K562 (cell line): ENCODE measurements at regions not wholly inside any gene's neighbourhood (a gene's known extent, or its start where the extent isn't known, plus 50 kb on each side); places are given as distances from the start of the nearest gene placed in this dataset.

Experiments
- BCOR ChIP-seq: fragments of 450-650 bp; IDR thresholded peaks from 2 replicates; pipeline ENCODE4 v1.6.1; 2016
- GATAD2B ChIP-seq: fragments of 450-650 bp; IDR thresholded peaks from 2 replicates; pipeline ENCODE4 v1.6.1; 2017; ENCODE audit warnings: mild to moderate bottlenecking, borderline replicate concordance
- HMG20A ChIP-seq: fragments of 450-650 bp; formaldehyde crosslinking; conservative IDR thresholded peaks from 2 replicates; pipeline ENCODE4 v1.4.0; 2020; ENCODE audit warnings: mild to moderate bottlenecking, mixed read lengths
- MXI1 ChIP-seq: IDR thresholded peaks from 2 replicates; pipeline ENCODE4 v1.6.1; 2011; ENCODE audit warnings: low read depth, mild to moderate bottlenecking, improper control_type of control experiment, low read length
- POLR2A ChIP-seq: fragments of 450-650 bp; conservative IDR thresholded peaks from 2 replicates; pipeline ENCODE4 v1.6.1; 2016
- TRIM28 ChIP-seq: fragments of 450-650 bp; IDR thresholded peaks from 2 replicates; pipeline ENCODE4 v1.6.1; 2017
- TF ChIP-seq, protein P1 (sequence below), 2 experiments: fragments of 450-650 bp; formaldehyde crosslinking in 1 of 2; IDR thresholded peaks; 2 replicates each; pipeline versions ENCODE4 v1.4.0 to v1.6.1; 2014 to 2020; ENCODE audit warnings: mild to moderate bottlenecking in 2 of 2, borderline replicate concordance in 1 of 2, low read depth in 1 of 2
- TF ChIP-seq, protein P2 (sequence below), 3 experiments: IDR thresholded peaks in 2 of 3; conservative IDR thresholded peaks in 1 of 3; 2 replicates each; pipeline ENCODE4 v1.5.1; 2011 to 2012; ENCODE audit warnings: low read length in 3 of 3, mild to moderate bottlenecking in 3 of 3, control low read depth in 2 of 3, improper control_type of control experiment in 1 of 3, inconsistent platforms in 1 of 3, low read depth in 1 of 3, mixed read lengths in 1 of 3, moderate library complexity in 1 of 3; ENCODE audit not compliant: insufficient read depth in 2 of 3

DNA sequence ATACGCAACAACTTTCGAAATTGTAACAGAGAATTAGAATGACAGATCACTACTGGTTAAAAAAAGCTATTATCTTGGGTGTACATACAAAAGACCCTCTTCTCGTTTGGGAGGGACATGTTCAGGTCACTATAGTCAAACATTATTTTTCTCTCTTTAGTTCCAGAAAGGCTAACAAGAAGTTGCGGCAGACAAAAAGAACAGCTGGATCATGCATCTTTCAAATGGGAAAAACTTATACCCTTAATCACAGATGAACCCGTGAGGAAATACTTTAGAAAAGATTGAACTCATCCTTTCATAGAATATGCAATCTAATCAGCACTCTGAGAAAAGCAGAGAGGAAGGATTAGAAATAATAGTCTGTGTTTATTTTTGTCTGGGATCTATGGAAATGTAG, 72.5 kb downstream of the EVX1 start:
- TF ChIP-seq BCOR (no peak), GATAD2B (no peak), MXI1 (no peak), TRIM28 (no peak), HMG20A (CRISPR knock-in tag) (no peak), POLR2A (no peak)
- TF ChIP-seq, protein P1, sequence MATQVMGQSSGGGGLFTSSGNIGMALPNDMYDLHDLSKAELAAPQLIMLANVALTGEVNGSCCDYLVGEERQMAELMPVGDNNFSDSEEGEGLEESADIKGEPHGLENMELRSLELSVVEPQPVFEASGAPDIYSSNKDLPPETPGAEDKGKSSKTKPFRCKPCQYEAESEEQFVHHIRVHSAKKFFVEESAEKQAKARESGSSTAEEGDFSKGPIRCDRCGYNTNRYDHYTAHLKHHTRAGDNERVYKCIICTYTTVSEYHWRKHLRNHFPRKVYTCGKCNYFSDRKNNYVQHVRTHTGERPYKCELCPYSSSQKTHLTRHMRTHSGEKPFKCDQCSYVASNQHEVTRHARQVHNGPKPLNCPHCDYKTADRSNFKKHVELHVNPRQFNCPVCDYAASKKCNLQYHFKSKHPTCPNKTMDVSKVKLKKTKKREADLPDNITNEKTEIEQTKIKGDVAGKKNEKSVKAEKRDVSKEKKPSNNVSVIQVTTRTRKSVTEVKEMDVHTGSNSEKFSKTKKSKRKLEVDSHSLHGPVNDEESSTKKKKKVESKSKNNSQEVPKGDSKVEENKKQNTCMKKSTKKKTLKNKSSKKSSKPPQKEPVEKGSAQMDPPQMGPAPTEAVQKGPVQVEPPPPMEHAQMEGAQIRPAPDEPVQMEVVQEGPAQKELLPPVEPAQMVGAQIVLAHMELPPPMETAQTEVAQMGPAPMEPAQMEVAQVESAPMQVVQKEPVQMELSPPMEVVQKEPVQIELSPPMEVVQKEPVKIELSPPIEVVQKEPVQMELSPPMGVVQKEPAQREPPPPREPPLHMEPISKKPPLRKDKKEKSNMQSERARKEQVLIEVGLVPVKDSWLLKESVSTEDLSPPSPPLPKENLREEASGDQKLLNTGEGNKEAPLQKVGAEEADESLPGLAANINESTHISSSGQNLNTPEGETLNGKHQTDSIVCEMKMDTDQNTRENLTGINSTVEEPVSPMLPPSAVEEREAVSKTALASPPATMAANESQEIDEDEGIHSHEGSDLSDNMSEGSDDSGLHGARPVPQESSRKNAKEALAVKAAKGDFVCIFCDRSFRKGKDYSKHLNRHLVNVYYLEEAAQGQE (IDR thresholded peaks at IDR 0.05; ENCODE audit: borderline replicate concordance) = no peak
- TF ChIP-seq, protein P1 (CRISPR knock-in tag; IDR thresholded peaks at IDR 0.05; ENCODE audit: low read depth) = no peak
- TF ChIP-seq, protein P2, sequence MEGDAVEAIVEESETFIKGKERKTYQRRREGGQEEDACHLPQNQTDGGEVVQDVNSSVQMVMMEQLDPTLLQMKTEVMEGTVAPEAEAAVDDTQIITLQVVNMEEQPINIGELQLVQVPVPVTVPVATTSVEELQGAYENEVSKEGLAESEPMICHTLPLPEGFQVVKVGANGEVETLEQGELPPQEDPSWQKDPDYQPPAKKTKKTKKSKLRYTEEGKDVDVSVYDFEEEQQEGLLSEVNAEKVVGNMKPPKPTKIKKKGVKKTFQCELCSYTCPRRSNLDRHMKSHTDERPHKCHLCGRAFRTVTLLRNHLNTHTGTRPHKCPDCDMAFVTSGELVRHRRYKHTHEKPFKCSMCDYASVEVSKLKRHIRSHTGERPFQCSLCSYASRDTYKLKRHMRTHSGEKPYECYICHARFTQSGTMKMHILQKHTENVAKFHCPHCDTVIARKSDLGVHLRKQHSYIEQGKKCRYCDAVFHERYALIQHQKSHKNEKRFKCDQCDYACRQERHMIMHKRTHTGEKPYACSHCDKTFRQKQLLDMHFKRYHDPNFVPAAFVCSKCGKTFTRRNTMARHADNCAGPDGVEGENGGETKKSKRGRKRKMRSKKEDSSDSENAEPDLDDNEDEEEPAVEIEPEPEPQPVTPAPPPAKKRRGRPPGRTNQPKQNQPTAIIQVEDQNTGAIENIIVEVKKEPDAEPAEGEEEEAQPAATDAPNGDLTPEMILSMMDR (IDR thresholded peaks at IDR 0.05 in 2 of 3, conservative IDR thresholded peaks at IDR 0.05 in 1 of 3; ENCODE audit: insufficient read depth in 2 of 3, low read depth in 1 of 3, low read length in 3 of 3) = no peak
